T-cell (primary cell): ENCODE measurements at regions not wholly inside any gene's neighbourhood (a gene's known extent, or its start where the extent isn't known, plus 50 kb on each side); places are given as distances from the start of the nearest gene placed in this dataset.
"Not testable (repeated sequence)": the region's sequence is repeated elsewhere in the genome, so short reads cannot be mapped to it uniquely, and the experiment has no call there.

Experiments
- ATAC-seq, 4 experiments: fragments of 200-7000 bp in 3 of 4; fragments of 150-1000 bp in 1 of 4; cut with Tn5 transposase; replicated peaks in 1 of 4; 1 replicate in 3 of 4; 2 replicates in 1 of 4; pipeline ENCODE4 v1.10.0; 2021; ENCODE audit warnings: moderate library complexity in 3 of 4, mild to moderate bottlenecking in 2 of 4, moderate number of reproducible peaks in 1 of 4
- CTCF ChIA-PET, 2 donors: fragments of 300-600 bp; sonication (Branson Sonifier 250); formaldehyde crosslinking; loops; one replicate each; lab custom pipeline; 2022; ENCODE audit warnings: antibody characterized with exemption in 2 of 2; lab: Charles Lee
- POLR2A ChIA-PET, 2 donors: fragments of 300-600 bp; sonication (Branson Sonifier 250); formaldehyde crosslinking; loops; one replicate each; lab custom pipeline; 2022; ENCODE audit warnings: antibody characterized with exemption in 2 of 2; lab: Charles Lee
- DNase-seq, 35 experiments: peaks; one replicate each; pipeline versions ENCODE4 v3.0.0 to v3.0.0-alpha.2; 2013 to 2023
- H3K27ac ChIP-seq: one replicate; pipeline ENCODE4 v1.5.1; 2013; ENCODE audit warnings: low read length
- H3K27me3 ChIP-seq, 2 experiments: replicated peaks in 1 of 2; 1 replicate in 1 of 2; 2 replicates in 1 of 2; pipeline versions ENCODE4 v1.6.1 to v1.7.0; 2013; ENCODE audit warnings: low read length in 1 of 2, mixed read lengths in 1 of 2; ENCODE audit not compliant: control insufficient read depth in 2 of 2, insufficient read depth in 2 of 2; ENCODE audit errors: extremely low read depth in 1 of 2
- H3K36me3 ChIP-seq, 2 donors: 1 replicate in 1 of 2; 2 replicates in 1 of 2; pipeline versions ENCODE4 v1.6.1 to v1.7.0; 2013; ENCODE audit warnings: low read length in 1 of 2; ENCODE audit not compliant: control insufficient read depth in 2 of 2, insufficient read depth in 1 of 2; ENCODE audit errors: extremely low read depth in 1 of 2
- H3K4me1 ChIP-seq, 2 experiments: 1 replicate in 1 of 2; 2 replicates in 1 of 2; pipeline versions ENCODE4 v1.6.1 to v1.7.0; 2013; ENCODE audit warnings: low read length in 2 of 2, mixed read lengths in 1 of 2; ENCODE audit not compliant: insufficient read depth in 2 of 2, control insufficient read depth in 1 of 2; ENCODE audit errors: extremely low read depth in 1 of 2
- H3K4me3 ChIP-seq, 2 donors: 1 replicate in 1 of 2; 2 replicates in 1 of 2; pipeline versions ENCODE4 v1.5.1 to v1.7.0; 2013; ENCODE audit warnings: mild to moderate bottlenecking in 2 of 2, low read length in 1 of 2, moderate library complexity in 1 of 2; ENCODE audit not compliant: control insufficient read depth in 1 of 2; ENCODE audit errors: extremely low read depth in 1 of 2
- H3K9me3 ChIP-seq: 2 replicates; pipeline ENCODE4 v1.7.0; 2013
- H3K27ac Mint-ChIP-seq, 2 donors: one replicate each; pipeline ENCODE4 v1.8.0; 2020 to 2021; ENCODE audit warnings: mild to moderate bottlenecking in 2 of 2, mixed read lengths in 2 of 2
- H3K27me3 Mint-ChIP-seq, 2 donors: one replicate each; pipeline ENCODE4 v1.8.0; 2021 to 2022; ENCODE audit warnings: mixed read lengths in 2 of 2
- H3K36me3 Mint-ChIP-seq: one replicate; pipeline ENCODE4 v1.8.0; 2021; ENCODE audit warnings: mixed read lengths
- H3K4me1 Mint-ChIP-seq, 3 donors: one replicate each; pipeline ENCODE4 v1.8.0; 2020 to 2022; ENCODE audit warnings: mixed read lengths in 3 of 3, mild to moderate bottlenecking in 1 of 3
- H3K4me3 Mint-ChIP-seq, 3 donors: one replicate each; pipeline ENCODE4 v1.8.0; 2020 to 2022; ENCODE audit warnings: mild to moderate bottlenecking in 3 of 3, mixed read lengths in 3 of 3, moderate library complexity in 3 of 3
- H3K9me3 Mint-ChIP-seq, 3 donors: one replicate each; pipeline ENCODE4 v1.8.0; 2020 to 2022; ENCODE audit warnings: mixed read lengths in 3 of 3
- WGBS: methylation state at CpG from one replicate; pipeline ENCODE4 v1.1.5; 2013; ENCODE audit warnings: missing lambda C conversion rate; ENCODE audit not compliant: insufficient coverage; 5-methylcytosine and 5-hydroxymethylcytosine counted together

DNA sequence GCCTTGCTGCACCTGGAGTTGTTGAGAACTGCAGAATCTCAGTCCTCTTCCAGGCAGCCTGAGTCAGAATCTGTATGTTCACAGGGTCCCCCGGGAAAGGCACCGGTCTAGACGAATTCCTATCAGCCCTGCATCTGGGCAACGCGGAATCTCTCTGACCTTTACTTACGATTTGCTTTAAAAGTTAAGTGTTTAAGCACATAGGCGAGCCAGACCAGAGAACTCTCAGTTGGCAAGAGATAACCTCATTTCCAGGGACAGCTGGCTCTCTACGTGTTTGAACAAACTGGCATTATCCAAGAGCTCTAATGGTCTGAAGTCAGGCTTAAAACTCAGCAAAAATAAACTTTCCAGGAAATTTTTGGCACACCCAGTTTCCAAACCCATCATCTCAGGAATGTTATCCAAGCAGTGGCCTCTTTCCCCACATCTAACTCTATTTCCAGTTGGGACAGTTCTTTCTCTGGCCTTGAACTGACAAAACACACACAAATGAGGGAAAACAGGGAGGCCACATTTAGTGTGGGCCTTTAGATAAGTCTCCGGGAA is 53.4 kb downstream of the HES1 start:
- H3K4me3 ChIP-seq = no peak overlapping the region
- peaks cover 6 to 10% (median 6%) of the 10 kb centered on the region in 3 donors for H3K4me1 Mint-ChIP-seq
- ATAC-seq = no peak
- no peak for DNase-seq
- H3K27me3 Mint-ChIP-seq = no peaks in the 10 kb centered on the region
- peaks cover 0 to 11% of the 10 kb centered on the region in 2 experiments for H3K27me3 ChIP-seq
- H3K9me3 ChIP-seq = no peaks in the 10 kb centered on the region
- H3K36me3 ChIP-seq = no peaks in the 10 kb centered on the region
- H3K27ac Mint-ChIP-seq = no peak overlapping the region
- no peaks in the 10 kb centered on the region for H3K9me3 Mint-ChIP-seq
- H3K36me3 Mint-ChIP-seq = no peaks in the 10 kb centered on the region
- POLR2A ChIA-PET = no interaction called here
- no peak overlapping the region for H3K4me3 Mint-ChIP-seq
- CTCF ChIA-PET = no interaction called here
- WGBS = 94% methylated on average over 8 of the region's 9 CpGs
- H3K4me1 ChIP-seq = peaks cover under 1 to 4% of the 10 kb centered on the region in 2 experiments
- no peak overlapping the region for H3K27ac ChIP-seq

DNA sequence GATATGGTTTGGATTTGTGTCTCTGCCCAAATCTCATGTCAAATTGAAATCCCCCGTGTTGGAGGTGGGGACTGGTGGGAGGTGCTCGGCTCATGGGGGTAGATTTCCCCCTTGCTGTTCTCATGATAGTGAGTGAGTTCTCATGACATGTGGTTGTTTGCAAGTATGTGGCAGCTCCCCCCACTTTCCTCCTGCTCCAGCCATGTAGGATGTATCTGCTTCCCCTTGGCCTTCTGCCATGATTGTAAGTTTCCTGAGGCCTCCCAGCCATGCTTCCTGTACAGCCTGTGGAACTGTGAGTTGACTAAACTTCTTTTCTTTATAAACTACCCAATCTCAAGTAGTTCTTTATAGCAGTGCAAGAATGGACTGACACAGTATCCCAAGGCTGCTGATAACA is 55.9 kb downstream of the HES1 start:
- H3K4me3 Mint-ChIP-seq, H3K4me3 ChIP-seq, H3K9me3 Mint-ChIP-seq, CTCF ChIA-PET, POLR2A ChIA-PET, H3K36me3 ChIP-seq, H3K27me3 Mint-ChIP-seq, H3K27ac Mint-ChIP-seq, H3K36me3 Mint-ChIP-seq, H3K27ac ChIP-seq, H3K4me1 ChIP-seq, ATAC-seq, H3K9me3 ChIP-seq, DNase-seq: not testable (repeated sequence)
- WGBS = no CpG with 5 or more reads among the region's 2 CpGs
- peaks cover 0 to 11% of the 10 kb centered on the region in 2 experiments for H3K27me3 ChIP-seq
- H3K4me1 Mint-ChIP-seq = peaks cover 11 to 15% (median 14%) of the 10 kb centered on the region in 3 donors

DNA sequence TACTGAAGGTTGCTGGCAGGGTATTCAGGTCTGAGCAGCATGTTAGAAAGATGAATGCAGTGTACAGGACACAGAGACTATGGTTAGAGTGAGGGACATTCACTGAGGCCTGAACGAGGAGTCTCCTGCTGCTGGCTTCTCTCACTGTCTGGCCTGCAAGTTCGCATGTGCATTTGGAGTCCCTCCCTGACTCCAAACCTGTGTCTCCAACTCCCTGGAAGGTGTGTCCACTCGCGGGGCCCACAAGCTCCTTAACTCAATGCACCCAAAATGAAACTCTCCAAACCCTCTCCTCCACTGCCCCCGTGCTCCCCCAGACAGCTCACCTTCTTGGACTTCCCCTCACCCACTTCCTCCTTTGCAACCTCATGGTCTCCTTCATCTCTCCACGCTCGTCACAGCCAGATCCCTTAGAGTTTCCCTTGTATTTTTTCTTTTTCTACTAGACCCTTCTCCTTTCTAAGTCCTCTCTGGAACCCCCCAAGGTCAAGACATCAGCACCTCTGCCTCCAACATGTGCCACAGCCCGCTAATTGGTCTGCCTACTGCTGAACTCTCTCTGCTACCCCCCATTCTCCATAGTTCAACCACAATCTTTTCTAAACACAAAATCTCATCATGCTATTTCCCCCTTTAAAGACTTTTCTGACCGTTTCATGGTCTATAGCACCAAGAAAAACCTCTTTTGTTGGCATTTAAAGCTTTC is 58.3 kb downstream of the HES1 start:
- H3K27me3 ChIP-seq = peaks cover 0 to 10% of the 10 kb centered on the region in 2 experiments
- peaks cover 5 to 9% of the 10 kb centered on the region in 2 experiments for H3K4me1 ChIP-seq
- H3K9me3 Mint-ChIP-seq = no peaks in the 10 kb centered on the region
- no peaks in the 10 kb centered on the region for H3K36me3 Mint-ChIP-seq
- ChIA-PET POLR2A (interaction anchor here in 1 of 2 donors (0.6 to 0.7 kb wide), 2 partner anchors 166 to 491 kb away, joined by 3 to 8 read pairs; no protein-coding TSS in a partner anchor), CTCF (interaction anchor here in 1 of 2 donors (0.6 kb wide), 1 partner anchor 43 kb away, joined by 8 read pairs; no protein-coding TSS in a partner anchor)
- H3K4me1 Mint-ChIP-seq = peaks cover 10 to 14% (median 11%) of the 10 kb centered on the region in 3 donors
- no peaks in the 10 kb centered on the region for H3K9me3 ChIP-seq
- DNase-seq (peak in 7 of 35 experiments; percentile 4 to 36 (median 15)), ATAC-seq (peak in 3 of 4 experiments; percentile 49 to 79 (median 50))
- peaks cover 10 to 11% of the 10 kb centered on the region in 2 donors for H3K27me3 Mint-ChIP-seq
- H3K4me3 Mint-ChIP-seq = no peak overlapping the region
- no peak overlapping the region for H3K27ac ChIP-seq
- no peak overlapping the region for H3K4me3 ChIP-seq
- H3K36me3 ChIP-seq = no peaks in the 10 kb centered on the region
- 35% methylated on average over 7 of the region's 9 CpGs for WGBS
- H3K27ac Mint-ChIP-seq = no peak overlapping the region

DNA sequence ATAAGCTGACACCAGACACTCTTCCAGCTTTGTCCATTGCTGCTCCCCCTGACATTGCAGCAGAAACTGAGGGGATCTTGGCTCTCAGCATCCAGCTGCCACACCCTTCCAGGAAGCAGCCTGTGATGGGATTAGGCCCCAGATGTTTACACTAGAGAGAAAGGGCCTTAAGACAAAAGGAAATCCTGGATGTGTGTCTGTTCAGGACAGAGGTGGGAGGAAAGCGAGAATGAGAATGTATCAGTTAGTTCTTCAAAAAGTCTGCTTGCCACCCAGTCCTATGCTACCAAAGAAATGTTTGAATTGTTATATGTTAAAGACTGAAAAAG is 58.8 kb downstream of the HES1 start:
- no peak overlapping the region for H3K27ac Mint-ChIP-seq
- no peak overlapping the region for H3K4me3 ChIP-seq

DNA sequence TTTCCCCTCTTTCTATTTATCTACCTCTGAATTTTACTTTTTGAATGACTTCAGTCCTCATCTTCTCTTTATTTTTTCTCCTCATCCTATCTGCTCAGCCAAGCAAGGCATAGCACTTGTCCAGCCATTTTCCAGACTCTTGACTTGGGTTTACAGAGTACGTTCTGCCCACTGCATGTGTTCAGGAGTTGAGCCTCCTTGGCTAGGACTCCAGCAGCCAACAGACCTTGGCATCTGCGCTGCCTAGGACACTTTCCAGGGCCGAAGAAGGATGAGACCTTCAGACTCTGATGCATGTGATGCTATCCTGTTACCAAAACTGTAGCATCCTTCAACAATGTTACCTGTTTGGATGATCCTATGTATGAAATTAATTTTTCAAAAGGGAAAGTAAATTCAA is 59.7 kb downstream of the HES1 start:
- ChIA-PET POLR2A (no interaction called here), CTCF (interaction anchor here in 1 of 2 donors (0.6 kb wide), 1 partner anchor 526 kb away, joined by 3 read pairs; no protein-coding TSS in a partner anchor)
- Mint-ChIP-seq H3K4me1 (peaks cover 10 to 14% (median 11%) of the 10 kb centered on the region in 3 donors), H3K27ac (no peak overlapping the region), H3K36me3 (no peaks in the 10 kb centered on the region), H3K9me3 (no peaks in the 10 kb centered on the region), H3K27me3 (peaks cover 15 to 16% of the 10 kb centered on the region in 2 donors), H3K4me3 (no peak overlapping the region)
- H3K9me3 ChIP-seq = no peaks in the 10 kb centered on the region
- H3K36me3 ChIP-seq = no peaks in the 10 kb centered on the region
- peaks cover 5 to 9% of the 10 kb centered on the region in 2 experiments for H3K4me1 ChIP-seq
- no peak for ATAC-seq
- 96% methylated on average over 3 of the region's 3 CpGs for WGBS
- no peak overlapping the region for H3K27ac ChIP-seq
- no peak overlapping the region for H3K4me3 ChIP-seq
- H3K27me3 ChIP-seq = peaks cover 0 to 10% of the 10 kb centered on the region in 2 experiments
- no peak for DNase-seq

More for the DNA sequence above, 58.8 kb downstream of the HES1 start:
- Mint-ChIP-seq H3K27me3 (peaks cover 10 to 11% of the 10 kb centered on the region in 2 donors), H3K4me3 (no peak overlapping the region), H3K4me1 (peaks cover 10 to 14% (median 11%) of the 10 kb centered on the region in 3 donors), H3K36me3 (no peaks in the 10 kb centered on the region), H3K9me3 (no peaks in the 10 kb centered on the region)
- H3K36me3 ChIP-seq = no peaks in the 10 kb centered on the region
- no peaks in the 10 kb centered on the region for H3K9me3 ChIP-seq
- DNase-seq = no peak
- ChIA-PET POLR2A (no interaction called here), CTCF (no interaction called here)
- no CpG with 5 or more reads among the region's 1 CpG for WGBS
- H3K27me3 ChIP-seq = peaks cover 0 to 10% of the 10 kb centered on the region in 2 experiments
- H3K4me1 ChIP-seq = peaks cover 5 to 9% of the 10 kb centered on the region in 2 experiments
- no peak for ATAC-seq
- H3K27ac ChIP-seq = no peak overlapping the region

DNA sequence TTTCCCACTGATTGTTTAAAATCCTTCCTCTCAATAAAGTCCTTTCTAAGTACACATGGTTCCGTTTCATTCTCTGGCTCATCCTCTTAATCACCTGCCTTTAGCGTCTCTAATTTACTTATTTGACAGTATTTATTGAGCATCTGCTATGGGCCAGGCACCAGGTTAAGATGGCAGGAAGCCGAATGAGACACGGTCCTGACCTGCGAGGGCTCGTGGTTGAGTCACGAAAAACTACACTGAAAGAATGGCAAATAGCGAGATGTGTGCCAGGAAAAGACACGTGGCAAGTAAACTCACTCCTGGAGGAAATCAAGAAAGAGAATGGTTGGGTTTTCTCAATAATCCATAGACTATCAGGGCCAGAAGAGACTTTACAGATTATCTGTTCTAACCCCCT is 60.9 kb downstream of the HES1 start:
- Histone ChIP-seq H3K4me1 (peaks cover 5 to 9% of the 10 kb centered on the region in 2 experiments), H3K36me3 (no peaks in the 10 kb centered on the region), H3K27me3 (peaks cover 0 to 15% of the 10 kb centered on the region in 2 experiments), H3K9me3 (no peaks in the 10 kb centered on the region), H3K27ac (no peak overlapping the region), H3K4me3 (no peak overlapping the region)
- Mint-ChIP-seq H3K36me3 (no peaks in the 10 kb centered on the region), H3K9me3 (no peaks in the 10 kb centered on the region), H3K27me3 (peaks cover 17 to 28% of the 10 kb centered on the region in 2 donors), H3K4me1 (peaks cover 10 to 14% (median 11%) of the 10 kb centered on the region in 3 donors), H3K4me3 (no peak overlapping the region), H3K27ac (no peak overlapping the region)
- DNase-seq = no peak
- CTCF ChIA-PET = no interaction called here
- WGBS = 82% methylated on average over 7 of the region's 9 CpGs
- POLR2A ChIA-PET = no interaction called here
- ATAC-seq = no peak
